Mucosa of descending colon (tissue), 3 donors: ENCODE measurements at regions not wholly inside any gene's neighbourhood (a gene's known extent, or its start where the extent isn't known, plus 50 kb on each side); places are given as distances from the start of the nearest gene placed in this dataset.

ENCODE experiments used
- ATAC-seq: fragments of 200-7000 bp; cut with Tn5 transposase; one replicate; pipeline ENCODE4 v1.9.1; 2020; ENCODE audit warnings: mild to moderate bottlenecking, moderate library complexity
- DNase-seq, 3 donors: peaks; one replicate each; pipeline ENCODE4 v3.0.0-alpha.2; 2020
- H3K36me3 ChIP-seq: fragments of 200-600 bp; one replicate; pipeline ENCODE4 v1.8.0; 2021; ENCODE audit warnings: low read depth, mild to moderate bottlenecking
- H3K4me1 ChIP-seq: fragments of 200-600 bp; one replicate; pipeline ENCODE4 v1.8.0; 2021; ENCODE audit warnings: low read depth, mild to moderate bottlenecking
- H3K4me3 ChIP-seq: fragments of 200-600 bp; one replicate; pipeline ENCODE4 v1.8.0; 2021; ENCODE audit warnings: mild to moderate bottlenecking
- H3K9me3 ChIP-seq: fragments of 200-600 bp; one replicate; pipeline ENCODE4 v1.8.0; 2021; ENCODE audit warnings: mild to moderate bottlenecking
- intact Hi-C, 2 donors: fragments of 100-400 bp; cut with DNase I in 1 of 2; cut with micrococcal nuclease in 1 of 2; formaldehyde crosslinking; loops; one replicate each; pipeline versions ENCODE4 v1.11.0 to v1.11.1; 2022; cut with DNase I, micrococcal nuclease
- TF ChIP-seq, protein P1 (sequence below): fragments of 200-600 bp; IDR thresholded peaks from one replicate; pipeline ENCODE4 v1.8.0; 2022; ENCODE audit warnings: antibody characterized with exemption, mild to moderate bottlenecking
- donor health status: DM: no; HTN: no; CAD: no; lungs with moderate emphysema.
- donor health status: DM: no; HTN: no; CAD: no.
- donor health status: DM: no; HTN: yes; CAD: no.

DNA sequence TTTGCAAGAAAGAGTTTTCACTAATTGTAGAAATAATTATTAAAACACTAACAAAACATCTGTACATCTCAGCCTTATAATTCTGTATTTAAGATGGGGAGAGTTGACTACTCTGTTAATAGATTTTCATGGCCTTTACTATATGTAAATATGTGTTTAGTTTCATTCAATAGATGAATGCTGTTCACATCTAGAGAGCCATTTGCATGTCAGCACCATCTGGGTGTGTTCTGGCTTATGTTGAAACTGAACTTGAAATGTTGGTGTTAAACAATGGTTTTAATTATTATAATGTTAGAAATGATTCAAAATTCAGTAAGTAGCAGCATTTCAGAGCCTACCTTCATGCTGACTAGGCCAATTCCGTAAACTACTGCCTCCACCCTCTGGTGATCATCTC is 102.5 kb upstream of the ADAD1 start:
- Histone ChIP-seq H3K9me3 (no peaks in the 10 kb centered on the region), H3K4me1 (no peaks in the 10 kb centered on the region), H3K36me3 (no peaks in the 10 kb centered on the region), H3K4me3 (no peak overlapping the region)
- intact Hi-C loops = no loop called here
- DNase-seq = no peak
- ATAC-seq = no peak
- TF ChIP-seq, protein P1, sequence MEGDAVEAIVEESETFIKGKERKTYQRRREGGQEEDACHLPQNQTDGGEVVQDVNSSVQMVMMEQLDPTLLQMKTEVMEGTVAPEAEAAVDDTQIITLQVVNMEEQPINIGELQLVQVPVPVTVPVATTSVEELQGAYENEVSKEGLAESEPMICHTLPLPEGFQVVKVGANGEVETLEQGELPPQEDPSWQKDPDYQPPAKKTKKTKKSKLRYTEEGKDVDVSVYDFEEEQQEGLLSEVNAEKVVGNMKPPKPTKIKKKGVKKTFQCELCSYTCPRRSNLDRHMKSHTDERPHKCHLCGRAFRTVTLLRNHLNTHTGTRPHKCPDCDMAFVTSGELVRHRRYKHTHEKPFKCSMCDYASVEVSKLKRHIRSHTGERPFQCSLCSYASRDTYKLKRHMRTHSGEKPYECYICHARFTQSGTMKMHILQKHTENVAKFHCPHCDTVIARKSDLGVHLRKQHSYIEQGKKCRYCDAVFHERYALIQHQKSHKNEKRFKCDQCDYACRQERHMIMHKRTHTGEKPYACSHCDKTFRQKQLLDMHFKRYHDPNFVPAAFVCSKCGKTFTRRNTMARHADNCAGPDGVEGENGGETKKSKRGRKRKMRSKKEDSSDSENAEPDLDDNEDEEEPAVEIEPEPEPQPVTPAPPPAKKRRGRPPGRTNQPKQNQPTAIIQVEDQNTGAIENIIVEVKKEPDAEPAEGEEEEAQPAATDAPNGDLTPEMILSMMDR = no peak

DNA sequence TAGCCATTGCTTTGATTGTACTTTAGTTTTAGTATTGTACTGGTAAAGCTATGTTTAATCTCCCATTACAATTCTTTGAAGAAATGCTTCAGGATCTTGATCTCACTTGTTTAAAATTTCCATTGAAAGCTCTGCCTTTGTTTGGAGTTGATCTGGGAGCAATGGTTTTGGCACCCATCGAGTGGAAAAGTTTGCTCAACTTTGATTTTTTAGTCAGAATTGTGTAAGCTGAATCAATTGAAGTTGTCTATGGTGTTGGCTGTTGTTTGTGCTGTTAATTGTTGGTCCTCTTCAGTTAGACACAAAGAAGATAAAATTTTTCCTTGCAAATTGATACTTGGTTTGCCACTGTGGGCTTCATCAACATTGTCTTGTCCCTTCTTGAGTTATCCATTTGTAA is 99.8 kb upstream of the ADAD1 start:
- DNase-seq (no peak), ATAC-seq (no peak)
- TF ChIP-seq, protein P1 = no peak
- H3K36me3 ChIP-seq = no peaks in the 10 kb centered on the region
- no peaks in the 10 kb centered on the region for H3K9me3 ChIP-seq
- no peak overlapping the region for H3K4me3 ChIP-seq
- intact Hi-C loops = no loop called here
- H3K4me1 ChIP-seq = no peaks in the 10 kb centered on the region

DNA sequence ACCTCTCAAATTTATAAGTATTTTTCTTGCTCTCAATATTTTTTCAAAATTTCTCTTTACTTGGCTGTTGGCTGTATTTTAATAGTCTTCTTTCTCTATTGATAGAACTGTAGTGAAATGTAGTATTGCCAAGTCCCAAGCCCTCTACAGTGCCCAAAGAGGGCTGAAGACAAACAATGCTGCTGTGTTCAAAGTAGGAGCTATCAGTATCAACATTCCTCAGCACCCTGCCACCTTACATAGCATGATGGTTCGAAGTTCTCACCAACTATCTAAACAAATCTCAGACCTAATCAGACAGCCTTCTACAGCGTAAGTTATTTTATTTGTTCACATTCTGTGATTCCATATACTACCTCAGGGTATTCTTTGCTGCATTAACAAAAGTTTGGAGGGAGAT is 99.1 kb upstream of the ADAD1 start:
- Histone ChIP-seq H3K36me3 (no peaks in the 10 kb centered on the region), H3K4me1 (no peaks in the 10 kb centered on the region), H3K4me3 (no peak overlapping the region), H3K9me3 (no peaks in the 10 kb centered on the region)
- TF ChIP-seq, protein P1 = no peak
- DNase-seq = no peak
- ATAC-seq = no peak
- intact Hi-C loops = no loop called here

DNA sequence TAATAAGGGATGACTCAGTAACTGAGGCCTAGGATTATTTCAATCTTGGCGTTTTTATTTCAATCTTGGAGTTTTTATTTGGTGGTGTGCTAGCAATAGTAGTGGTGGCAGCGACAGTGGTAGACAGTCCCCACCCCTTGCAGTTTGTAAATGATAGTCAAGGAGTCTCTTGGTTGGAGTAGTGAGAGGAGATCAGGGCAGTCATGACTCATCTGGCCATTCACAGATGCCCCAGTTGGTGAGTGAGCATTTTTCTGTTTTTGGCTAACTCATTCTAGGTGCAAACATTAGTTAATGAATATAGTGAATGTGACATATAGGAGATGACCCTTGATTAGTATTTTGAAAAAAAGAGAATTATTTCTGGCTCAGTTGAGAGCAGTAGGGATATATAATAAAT is 93.5 kb upstream of the ADAD1 start:
- TF ChIP-seq, protein P1 = no peak
- ATAC-seq (no peak), DNase-seq (no peak)
- Histone ChIP-seq H3K4me1 (no peaks in the 10 kb centered on the region), H3K9me3 (no peaks in the 10 kb centered on the region), H3K4me3 (no peak overlapping the region), H3K36me3 (no peaks in the 10 kb centered on the region)
- intact Hi-C loops = no loop called here

DNA sequence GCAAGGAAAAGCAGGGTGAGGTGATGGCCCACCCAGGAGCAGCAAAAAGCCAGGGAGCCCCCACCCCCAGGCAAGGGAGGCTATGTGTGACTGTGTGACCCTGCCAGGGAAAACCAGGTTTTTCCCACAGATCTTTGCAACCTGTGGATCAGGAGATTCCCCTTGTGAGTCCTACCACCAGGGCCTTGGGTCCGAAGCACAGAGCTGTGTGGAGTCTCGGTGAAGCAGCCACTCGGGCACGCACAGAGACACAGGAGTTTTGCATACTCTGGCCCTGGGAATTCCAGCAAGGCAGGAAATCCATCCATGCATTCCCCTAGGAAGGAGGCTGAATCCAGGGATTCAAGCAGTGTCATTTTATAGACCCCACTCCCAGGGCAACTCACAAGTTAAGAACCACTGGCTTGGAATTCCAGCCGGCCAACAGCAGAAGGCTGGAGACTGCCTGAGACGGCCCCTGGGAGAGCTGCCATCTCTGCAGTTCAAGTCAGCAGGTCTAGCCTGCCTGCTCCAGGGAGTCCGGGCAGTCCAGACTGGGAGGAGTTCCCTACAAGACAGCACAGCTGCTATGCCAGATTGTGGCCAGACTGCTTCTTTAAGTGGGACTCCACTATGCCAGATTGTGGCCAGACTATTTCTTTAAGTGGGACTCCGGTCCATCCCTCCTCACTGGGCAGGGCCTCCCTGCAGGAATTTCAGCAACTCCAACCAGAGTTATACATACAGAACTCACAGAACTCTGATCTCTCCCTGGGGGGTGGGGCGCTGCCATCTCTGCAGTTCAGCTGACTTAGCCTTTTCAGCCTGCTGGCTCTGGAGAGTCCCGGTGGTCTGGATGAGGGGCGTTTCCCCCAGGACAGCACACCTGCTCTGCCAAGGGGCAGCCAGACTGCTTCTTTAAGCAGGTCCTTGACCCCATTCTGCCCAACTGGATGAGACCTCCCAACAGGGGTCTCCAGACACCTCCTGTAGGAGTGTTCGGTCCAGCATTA is 85.1 kb upstream of the ADAD1 start:
- TF ChIP-seq, protein P1 = no peak
- ATAC-seq (no peak), DNase-seq (no peak)
- intact Hi-C loops = no loop called here
- no peaks in the 10 kb centered on the region for H3K9me3 ChIP-seq
- no peaks in the 10 kb centered on the region for H3K36me3 ChIP-seq
- no peaks in the 10 kb centered on the region for H3K4me1 ChIP-seq
- H3K4me3 ChIP-seq = no peak overlapping the region
